GM12874 (cell line): ENCODE measurements at regions not wholly inside any gene's neighbourhood (a gene's known extent, or its start where the extent isn't known, plus 50 kb on each side); places are given as distances from the start of the nearest gene placed in this dataset.

ENCODE experiments used
- TF ChIP-seq, protein P1 (sequence below): IDR thresholded peaks from 2 replicates; pipeline ENCODE4 v1.5.1; 2011; ENCODE audit warnings: low read depth, mild to moderate bottlenecking, control low read depth, low read length, moderate library complexity; ENCODE audit not compliant: insufficient read depth

- TF ChIP-seq, protein P1, sequence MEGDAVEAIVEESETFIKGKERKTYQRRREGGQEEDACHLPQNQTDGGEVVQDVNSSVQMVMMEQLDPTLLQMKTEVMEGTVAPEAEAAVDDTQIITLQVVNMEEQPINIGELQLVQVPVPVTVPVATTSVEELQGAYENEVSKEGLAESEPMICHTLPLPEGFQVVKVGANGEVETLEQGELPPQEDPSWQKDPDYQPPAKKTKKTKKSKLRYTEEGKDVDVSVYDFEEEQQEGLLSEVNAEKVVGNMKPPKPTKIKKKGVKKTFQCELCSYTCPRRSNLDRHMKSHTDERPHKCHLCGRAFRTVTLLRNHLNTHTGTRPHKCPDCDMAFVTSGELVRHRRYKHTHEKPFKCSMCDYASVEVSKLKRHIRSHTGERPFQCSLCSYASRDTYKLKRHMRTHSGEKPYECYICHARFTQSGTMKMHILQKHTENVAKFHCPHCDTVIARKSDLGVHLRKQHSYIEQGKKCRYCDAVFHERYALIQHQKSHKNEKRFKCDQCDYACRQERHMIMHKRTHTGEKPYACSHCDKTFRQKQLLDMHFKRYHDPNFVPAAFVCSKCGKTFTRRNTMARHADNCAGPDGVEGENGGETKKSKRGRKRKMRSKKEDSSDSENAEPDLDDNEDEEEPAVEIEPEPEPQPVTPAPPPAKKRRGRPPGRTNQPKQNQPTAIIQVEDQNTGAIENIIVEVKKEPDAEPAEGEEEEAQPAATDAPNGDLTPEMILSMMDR, result no peak
These were observed 220.9 kb upstream of the PPP2R2D start for GRCh38 chr10:131679926-131680325.

- TF ChIP-seq, protein P1, result no peak
These were observed 219.7 kb upstream of the PPP2R2D start for GRCh38 chr10:131681122-131681521.

DNA sequence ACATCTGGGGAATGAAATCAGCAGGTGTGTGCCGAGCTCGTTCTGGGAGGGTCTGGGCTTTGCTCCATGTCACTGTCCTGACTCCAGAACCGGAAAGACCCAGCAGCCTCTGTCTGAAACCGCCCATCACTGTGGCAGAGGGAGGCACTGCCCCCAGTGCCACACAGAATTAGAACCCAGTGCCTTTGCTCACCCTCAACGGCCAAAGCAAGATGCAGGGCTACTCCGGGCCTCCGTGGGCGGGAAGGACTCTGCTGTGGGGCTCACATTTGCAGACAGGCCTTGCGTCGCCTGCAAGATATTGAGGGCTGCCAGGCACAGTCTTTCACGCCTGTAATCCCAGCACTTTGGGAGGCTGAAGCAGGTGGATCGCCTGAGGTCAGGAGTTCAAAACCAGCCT is 219.2 kb upstream of the PPP2R2D start:
- TF ChIP-seq, protein P1, result no peak

DNA sequence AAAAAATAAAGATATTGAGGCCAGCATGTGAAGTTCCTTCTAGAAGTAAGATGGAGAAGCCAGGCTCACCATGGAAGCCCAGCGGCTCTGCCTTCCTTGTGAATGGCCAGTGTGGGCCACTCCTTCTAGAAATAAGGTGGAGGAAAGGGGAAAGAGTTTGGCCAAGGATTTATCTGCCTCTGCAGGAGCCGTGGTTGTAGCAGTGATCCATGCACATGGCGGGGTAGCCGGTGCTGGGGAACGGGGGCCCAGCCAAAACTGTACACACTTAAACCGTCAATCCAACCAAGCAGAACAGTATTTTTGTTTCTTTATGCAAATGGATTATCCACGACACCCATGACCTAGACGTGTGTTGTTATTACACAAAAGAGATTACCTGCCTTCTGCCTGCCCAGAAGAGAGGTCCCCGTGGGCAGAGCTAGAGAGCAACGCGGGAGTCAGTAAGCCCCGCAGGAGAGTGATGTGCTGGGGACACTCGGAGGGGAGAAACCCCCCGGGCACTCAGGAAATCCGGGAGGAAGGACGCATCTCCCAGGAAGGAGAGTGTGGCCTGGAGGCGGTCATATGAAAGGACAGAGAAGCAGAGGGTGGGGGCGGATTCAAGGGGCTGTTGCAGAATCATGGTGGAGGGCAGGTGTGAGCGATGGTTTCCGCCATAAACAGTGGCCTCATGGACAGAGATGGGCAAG is 218.4 kb upstream of the PPP2R2D start:
- TF ChIP-seq, protein P1, result no peak

GRCh38 chr10:131683281-131683861 is 217.4 kb upstream of the PPP2R2D start:
- TF ChIP-seq, protein P1, result no peak

GRCh38 chr10:131683941-131684340 is 216.9 kb upstream of the PPP2R2D start:
- TF ChIP-seq, protein P1, result no peak

- TF ChIP-seq, protein P1, result no peak
These were observed 215.8 kb upstream of the PPP2R2D start for GRCh38 chr10:131685007-131685406.
